NCI-H1417 (cell line): ENCODE measurements at regions not wholly inside any gene's neighbourhood (a gene's known extent, or its start where the extent isn't known, plus 50 kb on each side); places are given as distances from the start of the nearest gene placed in this dataset.

Source experiments
- DNase-seq, 3 experiments: peaks; one replicate each; lab custom pipeline; 2025; lab: John Stamatoyannopoulos, UW

GRCh38 chr7:18408868-18409267, 86.7 kb upstream of the HDAC9 start:
- no peak for DNase-seq

GRCh38 chr7:18413447-18413846, 82.1 kb upstream of the HDAC9 start:
- no peak for DNase-seq

- DNase-seq: peak in 2 of 3 experiments; percentile 10 to 43
Measured at GRCh38 chr7:18414885-18415284, 80.7 kb upstream of the HDAC9 start.

- DNase-seq: no peak
Measured at GRCh38 chr7:18416988-18417387, 78.6 kb upstream of the HDAC9 start.

- DNase-seq: no peak
Measured at GRCh38 chr7:18419456-18419855, 76.1 kb upstream of the HDAC9 start.

- DNase-seq: no peak
Measured at GRCh38 chr7:18420108-18420507, 75.4 kb upstream of the HDAC9 start.

- peak in 2 of 3 experiments; percentile 42 to 59 for DNase-seq
Measured at GRCh38 chr7:18420748-18421147, 74.8 kb upstream of the HDAC9 start.

- DNase-seq: peak; percentile 6 to 83 (median 35)
Measured at GRCh38 chr7:18421297-18422002, 74.1 kb upstream of the HDAC9 start.

GRCh38 chr7:18425227-18425626, 70.3 kb upstream of the HDAC9 start:
- DNase-seq: peak in 1 of 3 experiments; percentile 33

- peak in 2 of 3 experiments; percentile 37 to 55 for DNase-seq
Measured at GRCh38 chr7:18425838-18426445, 69.6 kb upstream of the HDAC9 start.

- peak in 1 of 3 experiments; percentile 36 for DNase-seq
Measured at GRCh38 chr7:18426564-18427226, 68.9 kb upstream of the HDAC9 start.

GRCh38 chr7:18429547-18429946, 66.0 kb upstream of the HDAC9 start:
- DNase-seq: no peak

GRCh38 chr7:18430810-18431209, 64.7 kb upstream of the HDAC9 start:
- no peak for DNase-seq

- DNase-seq: no peak
Measured at GRCh38 chr7:18434171-18434570, 61.4 kb upstream of the HDAC9 start.

- DNase-seq: no peak
Measured at GRCh38 chr7:18437101-18437500, 58.4 kb upstream of the HDAC9 start.

GRCh38 chr7:18440934-18441333, 54.6 kb upstream of the HDAC9 start:
- no peak for DNase-seq

- DNase-seq: no peak
Measured at GRCh38 chr7:18444826-18445225, 50.7 kb upstream of the HDAC9 start.

GRCh38 chr7:18445483-18445882, 50.1 kb upstream of the HDAC9 start:
- DNase-seq: peak in 1 of 3 experiments; percentile 62
